ENCODE measurements at regions not wholly inside any gene's neighbourhood (a gene's known extent, or its start where the extent isn't known, plus 50 kb on each side); places are given as distances from the start of the nearest gene placed in this dataset.

- no peak for TF ChIP-seq POLR2A (IDR thresholded peaks at IDR 0.05)
- no peak for TF ChIP-seq CTCF (IDR thresholded peaks at IDR 0.05)
Measured at GRCh38 chr5:133731951-133732350, 119.6 kb upstream of the FSTL4 start.

Data from uterus (tissue), 2 donors.